Endometrium (tissue), 2 donors: ENCODE measurements at regions not wholly inside any gene's neighbourhood (a gene's known extent, or its start where the extent isn't known, plus 50 kb on each side); places are given as distances from the start of the nearest gene placed in this dataset.

Source experiments
- FAIRE-seq: peaks from 2 replicates; lab custom pipeline; 2012; peaks lifted over from hg19 to GRCh38; lab: Jason Lieb, UNC
- donor health status: control.
- donor health status: control.

GRCh38 chr16:73813527-73813926 lies 483.1 kb upstream of the PSMD7 start:
- FAIRE-seq: no peak

DNA sequence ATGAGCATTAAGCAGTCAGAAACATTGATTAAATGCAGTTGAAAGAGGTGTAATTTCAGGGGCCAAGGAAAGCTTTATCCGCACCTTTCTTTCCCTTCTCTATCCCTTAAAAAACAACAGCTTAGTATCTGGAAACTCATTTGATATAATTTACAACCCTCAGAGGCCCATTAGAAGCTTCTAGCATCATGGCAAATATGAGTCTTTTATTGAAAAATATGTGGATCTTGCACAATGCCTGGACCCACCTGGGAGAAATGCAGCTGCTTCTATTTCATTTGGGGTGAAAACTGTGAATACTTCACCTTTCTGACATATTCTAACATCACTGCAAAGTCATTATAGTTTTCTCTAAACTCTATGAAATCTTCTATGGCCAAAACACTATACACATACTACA lies 492.2 kb upstream of the PSMD7 start:
- no peak for FAIRE-seq

DNA sequence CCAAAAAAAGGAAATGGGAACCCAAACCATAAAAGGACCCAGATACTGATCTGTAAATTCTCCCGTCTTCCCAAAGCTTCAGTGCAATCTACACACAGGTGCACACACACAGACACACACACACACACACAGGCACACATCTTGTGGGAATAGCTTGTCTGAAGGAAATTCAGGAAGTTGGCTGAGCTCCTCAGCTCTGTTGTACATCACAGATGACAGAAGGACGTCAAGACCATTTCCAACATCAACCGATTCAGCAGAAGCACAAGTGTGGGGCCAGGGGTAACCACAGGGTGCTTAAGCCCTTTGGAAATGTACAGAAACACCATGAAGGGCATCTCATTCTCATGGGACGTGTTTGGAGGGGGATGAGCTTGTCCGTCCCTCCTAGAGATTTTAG lies 498.1 kb upstream of the PSMD7 start:
- no peak for FAIRE-seq

DNA sequence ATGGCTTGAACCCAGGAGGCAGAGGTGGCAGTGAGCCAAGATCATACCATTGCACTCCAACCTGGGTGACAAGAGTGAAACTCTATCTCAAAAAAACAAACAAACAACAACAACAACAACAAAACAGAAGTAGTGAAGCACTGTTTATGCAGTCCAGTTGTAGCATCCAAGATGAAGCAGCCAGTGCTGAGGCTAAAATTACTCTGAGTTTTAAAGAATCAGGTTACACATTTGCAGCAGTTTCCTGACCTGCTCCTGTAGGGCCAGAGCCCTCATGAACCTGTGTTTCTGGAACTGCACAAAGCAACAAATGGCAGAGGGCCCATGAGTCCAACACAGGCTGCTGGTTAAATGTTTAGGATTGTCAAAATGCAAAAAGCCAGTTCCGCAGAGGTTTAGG lies 499.5 kb upstream of the PSMD7 start:
- FAIRE-seq: no peak

- FAIRE-seq: no peak
These were observed 500.4 kb upstream of the PSMD7 start for GRCh38 chr16:73796241-73796640.

DNA sequence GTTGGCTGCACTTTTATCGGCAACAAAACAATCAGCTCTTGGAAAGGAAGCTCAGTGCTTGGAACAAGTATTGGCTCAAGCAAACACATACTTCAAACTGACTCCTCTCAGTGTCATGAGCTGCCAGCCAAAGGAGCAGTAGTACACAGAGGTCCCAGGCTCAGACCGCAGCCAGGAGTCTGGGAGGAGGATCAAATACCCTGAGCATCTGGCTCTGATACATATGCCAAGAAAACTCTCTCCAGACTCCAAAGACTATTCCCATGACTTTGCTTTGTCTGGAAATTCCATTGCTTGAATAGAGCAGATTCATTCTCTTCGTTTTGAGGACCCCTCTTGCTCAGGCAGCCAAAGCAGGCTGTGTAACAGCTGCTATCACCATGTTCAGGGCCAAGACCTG lies 501.6 kb upstream of the PSMD7 start:
- FAIRE-seq: no peak

- no peak for FAIRE-seq
These were observed 502.7 kb upstream of the PSMD7 start for GRCh38 chr16:73793871-73794437.

GRCh38 chr16:73793260-73793659 lies 503.4 kb upstream of the PSMD7 start:
- FAIRE-seq: no peak

DNA sequence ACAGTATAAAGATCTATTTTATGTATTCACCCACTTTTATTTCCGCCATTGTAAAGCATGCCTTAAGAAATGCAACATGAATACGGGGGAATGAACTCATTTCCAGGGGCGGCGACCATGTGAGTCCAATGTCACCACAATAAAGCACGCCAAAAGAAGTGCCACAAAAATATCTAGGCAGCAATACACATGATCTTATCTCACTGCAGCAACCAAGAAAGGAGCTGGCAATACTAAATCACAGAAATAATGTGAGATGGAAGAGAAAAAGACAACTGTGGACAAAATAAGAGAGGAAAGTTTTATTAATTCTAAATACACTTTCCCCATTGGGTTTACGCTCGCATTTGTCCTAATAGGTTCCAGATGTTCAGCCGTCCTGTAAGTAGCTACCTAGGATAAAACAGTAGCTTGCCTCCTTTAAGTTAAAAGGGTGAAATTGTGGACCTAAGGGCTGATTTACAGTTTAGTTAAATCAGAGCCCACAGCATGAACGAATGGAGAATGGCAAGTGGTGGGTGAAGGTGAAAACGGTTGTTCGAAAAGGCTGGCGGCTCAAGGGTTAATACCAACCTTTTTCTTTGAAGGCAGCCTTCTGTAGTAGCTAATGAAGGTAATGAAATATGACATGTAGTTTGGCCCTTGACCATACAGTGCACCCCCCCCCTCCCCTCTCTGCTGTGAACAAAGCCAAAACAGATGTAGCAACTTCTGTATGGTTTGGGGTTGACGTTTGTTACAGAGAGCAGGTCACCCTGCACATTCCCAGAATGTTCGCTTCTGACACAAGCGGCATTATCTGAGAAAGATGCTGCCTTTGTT lies 504.2 kb upstream of the PSMD7 start:
- no peak for FAIRE-seq

DNA sequence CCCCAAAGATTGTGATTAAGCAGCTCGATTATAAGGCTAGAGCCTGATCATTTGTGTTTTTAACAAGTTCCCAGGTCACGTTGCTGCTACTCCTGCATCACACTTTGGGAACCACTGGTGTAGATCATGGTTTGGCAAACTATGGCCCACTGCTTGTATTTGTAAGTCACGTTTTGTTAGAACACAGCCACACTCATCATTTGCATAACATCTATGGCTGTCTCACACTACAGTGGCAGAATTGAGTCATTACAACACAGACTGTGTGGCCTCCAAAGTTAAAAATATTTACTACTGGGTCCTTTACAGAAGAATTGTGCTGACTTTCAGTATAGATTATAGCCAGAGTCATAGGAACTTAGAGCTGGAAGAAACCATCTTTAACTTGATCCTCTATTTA lies 515.3 kb upstream of the PSMD7 start:
- FAIRE-seq: no peak

GRCh38 chr16:73778887-73779286 lies 517.7 kb upstream of the PSMD7 start:
- no peak for FAIRE-seq

- FAIRE-seq: no peak
These were observed 520.7 kb upstream of the PSMD7 start for GRCh38 chr16:73775841-73776388.

DNA sequence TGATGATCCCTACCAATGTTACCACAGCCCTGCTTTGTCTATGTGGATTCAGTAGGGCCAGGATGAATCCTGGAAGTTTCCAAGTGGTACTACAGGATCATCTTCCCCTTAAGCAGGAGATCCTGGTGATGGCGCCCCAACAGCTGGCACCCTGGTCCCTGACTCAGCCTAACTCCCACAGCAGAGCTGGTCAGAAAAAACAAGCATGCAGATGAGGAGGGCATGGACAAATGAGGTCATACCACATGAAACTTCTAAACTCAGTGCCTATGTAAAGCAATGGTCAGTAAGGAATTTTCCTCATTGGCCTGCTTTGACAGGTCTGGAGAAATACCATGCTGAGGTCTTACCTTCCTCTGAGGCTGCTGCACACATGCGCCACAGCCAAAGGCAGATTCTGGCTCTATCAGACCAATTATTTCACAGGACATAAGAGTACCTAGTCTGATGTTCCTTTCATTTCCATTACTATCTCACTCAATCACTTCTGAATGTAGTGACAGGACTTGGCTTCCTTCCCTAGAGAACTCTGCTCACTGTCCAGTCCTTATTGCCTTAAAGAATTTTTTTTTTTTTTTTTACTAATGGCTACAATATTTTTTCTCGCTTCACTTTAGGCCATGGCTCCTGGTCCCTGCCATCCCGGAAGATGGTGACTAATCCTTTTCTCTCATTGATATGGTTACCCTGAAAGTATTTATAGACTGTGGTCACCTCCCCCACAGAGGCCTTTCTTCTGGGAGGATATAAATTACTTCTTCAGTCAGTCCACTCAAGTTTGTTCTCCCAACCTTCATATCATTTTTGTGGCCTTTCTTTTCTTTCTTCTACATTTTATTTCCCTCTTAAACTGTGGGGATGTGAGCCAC lies 525.2 kb upstream of the PSMD7 start:
- no peak for FAIRE-seq

- no peak for FAIRE-seq
These were observed 527.8 kb upstream of the PSMD7 start for GRCh38 chr16:73768786-73769203.

DNA sequence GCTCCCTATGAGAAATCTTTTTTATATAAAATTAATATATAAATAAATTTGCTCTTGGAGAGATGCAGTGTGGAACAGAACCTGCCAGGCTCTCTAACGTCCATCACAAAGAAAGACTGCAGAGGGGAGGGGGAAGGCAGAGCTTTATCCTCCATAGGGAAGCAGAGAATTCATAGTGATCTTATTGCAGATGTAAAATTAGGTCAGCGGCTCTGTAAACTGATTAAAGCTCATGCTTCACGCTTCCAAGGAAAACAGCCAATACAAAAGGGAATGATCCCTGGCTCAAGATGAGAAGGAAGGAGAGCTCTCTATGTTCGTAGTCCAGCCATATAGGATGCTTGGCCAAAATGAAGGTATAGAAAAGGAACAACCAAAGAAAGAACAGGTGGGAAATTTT lies 532.3 kb upstream of the PSMD7 start:
- no peak for FAIRE-seq

- FAIRE-seq: no peak
These were observed 540.1 kb upstream of the PSMD7 start for GRCh38 chr16:73756289-73757178.

- FAIRE-seq: no peak
These were observed 542.7 kb upstream of the PSMD7 start for GRCh38 chr16:73753931-73754330.

DNA sequence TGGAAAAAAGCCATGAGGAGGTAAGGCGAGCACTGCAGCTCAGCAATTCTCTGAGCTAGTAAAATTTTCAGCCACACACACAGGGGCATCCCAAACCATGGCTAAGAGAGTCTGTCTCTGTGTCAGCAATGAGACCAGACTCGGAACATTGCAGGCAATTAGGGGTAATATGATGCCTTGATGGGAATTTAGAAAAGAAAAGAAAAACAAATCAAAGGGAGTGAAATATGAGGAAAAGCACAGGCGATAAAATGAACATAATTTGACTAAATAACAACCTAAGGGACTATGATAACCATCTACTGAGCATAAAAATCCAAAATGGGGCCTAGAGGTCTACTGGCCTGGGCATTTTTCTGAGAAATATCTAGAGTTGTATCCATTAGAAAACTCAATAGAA lies 546.0 kb upstream of the PSMD7 start:
- no peak for FAIRE-seq

DNA sequence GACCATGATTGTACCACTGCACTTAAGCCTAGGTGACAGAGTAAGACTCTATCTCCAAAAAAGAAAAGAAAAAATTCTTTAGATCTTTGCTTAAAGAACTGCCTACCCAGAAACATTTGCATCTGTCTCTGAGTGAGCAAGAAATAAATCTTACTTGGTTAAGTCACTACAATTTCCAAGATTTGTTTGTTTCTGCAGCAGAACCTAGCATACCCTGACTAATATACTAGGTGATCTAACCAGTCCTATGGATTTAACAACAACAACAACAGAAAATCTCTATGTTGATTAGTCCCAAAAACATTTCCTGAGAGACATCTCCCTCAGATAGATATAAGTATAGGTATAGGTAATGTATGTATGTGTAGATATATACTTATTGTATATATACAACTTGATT lies 549.3 kb upstream of the PSMD7 start:
- no peak for FAIRE-seq

DNA sequence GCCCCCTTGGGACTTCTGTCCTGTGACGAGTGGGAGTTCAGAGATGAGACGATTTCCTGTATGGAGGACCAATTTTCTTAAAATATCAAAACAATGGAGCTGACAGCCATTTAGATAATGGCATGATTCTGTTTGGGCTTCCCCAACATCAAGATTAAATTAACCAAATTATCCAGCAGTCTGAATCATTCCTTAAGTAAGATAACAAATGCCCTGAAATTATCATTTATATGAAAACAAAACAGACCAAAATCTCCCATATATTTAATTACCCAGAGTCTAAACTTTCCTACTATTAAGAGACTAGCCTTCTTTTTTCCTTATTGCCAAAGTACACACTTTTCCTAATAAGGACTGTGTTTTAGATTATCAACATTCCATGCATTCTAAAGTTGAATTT lies 550.1 kb upstream of the PSMD7 start:
- no peak for FAIRE-seq

GRCh38 chr16:73743665-73744496 lies 552.7 kb upstream of the PSMD7 start:
- FAIRE-seq: no peak
